Keratinocyte (primary cell): ENCODE measurements at regions not wholly inside any gene's neighbourhood (a gene's known extent, or its start where the extent isn't known, plus 50 kb on each side); places are given as distances from the start of the nearest gene placed in this dataset.

Source experiments
- DNase-seq: peaks from one replicate; pipeline ENCODE4 v3.0.0-alpha.2; 2011; ENCODE audit warnings: low read depth, missing footprints, low spot score
- FAIRE-seq: peaks from 2 replicates; lab custom pipeline; 2011; peaks lifted over from hg19 to GRCh38; lab: Jason Lieb, UNC
- H2AFZ ChIP-seq: 2 replicates; pipeline ENCODE4 v1.6.0; 2012; ENCODE audit warnings: low read length, control low read depth, inconsistent platforms; ENCODE audit not compliant: control insufficient read depth
- H3K27ac ChIP-seq: 2 replicates; pipeline ENCODE4 v1.5.1; 2011; ENCODE audit warnings: low read length; ENCODE audit not compliant: control insufficient read depth, insufficient read depth
- H3K27me3 ChIP-seq: 3 replicates; pipeline ENCODE4 v1.6.0; 2011; ENCODE audit warnings: low read length; ENCODE audit not compliant: control insufficient read depth, insufficient read depth; ENCODE audit errors: extremely low read depth
- H3K36me3 ChIP-seq, 2 experiments: 2 replicates in 1 of 2; 3 replicates in 1 of 2; pipeline ENCODE4 v1.5.1; 2011; ENCODE audit warnings: low read length in 2 of 2, mild to moderate bottlenecking in 1 of 2; ENCODE audit not compliant: control insufficient read depth in 2 of 2, insufficient read depth in 2 of 2; ENCODE audit errors: extremely low read depth in 1 of 2
- H3K4me1 ChIP-seq: 3 replicates; pipeline ENCODE4 v1.5.1; 2011; ENCODE audit warnings: low read length; ENCODE audit not compliant: control insufficient read depth, insufficient read depth; ENCODE audit errors: extremely low read depth
- H3K4me2 ChIP-seq: 3 replicates; pipeline ENCODE4 v1.6.0; 2011; ENCODE audit warnings: low read depth, low read length; ENCODE audit not compliant: control insufficient read depth, insufficient read depth; ENCODE audit errors: extremely low read depth
- H3K4me3 ChIP-seq, 3 experiments: fragments of 200-600 bp in 1 of 3; sonication (generic) in 1 of 3; 2 replicates in 2 of 3; 3 replicates in 1 of 3; pipeline ENCODE4 v1.5.1; 2011 to 2016; ENCODE audit warnings: low read length in 3 of 3, mild to moderate bottlenecking in 3 of 3, control low read depth in 2 of 3, inconsistent platforms in 1 of 3, low read depth in 1 of 3, mixed read lengths in 1 of 3, mixed run types in 1 of 3, moderate library complexity in 1 of 3; ENCODE audit not compliant: control insufficient read depth in 2 of 3, insufficient read depth in 2 of 3; ENCODE audit errors: extremely low read depth in 1 of 3
- H3K79me2 ChIP-seq: 2 replicates; pipeline ENCODE4 v1.6.0; 2012; ENCODE audit warnings: low read length; ENCODE audit not compliant: control insufficient read depth, insufficient read depth
- H3K9ac ChIP-seq: 3 replicates; pipeline ENCODE4 v1.6.0; 2011; ENCODE audit warnings: low read length; ENCODE audit not compliant: control insufficient read depth, insufficient read depth; ENCODE audit errors: extremely low read depth
- H3K9me1 ChIP-seq: 3 replicates; pipeline ENCODE4 v1.6.0; 2011; ENCODE audit warnings: low read length; ENCODE audit not compliant: control insufficient read depth, insufficient read depth; ENCODE audit errors: extremely low read depth
- H3K9me3 ChIP-seq: 2 replicates; pipeline ENCODE4 v1.5.1; 2012; ENCODE audit warnings: low read depth, low read length; ENCODE audit not compliant: control insufficient read depth
- H4K20me1 ChIP-seq: 3 replicates; pipeline ENCODE4 v1.6.0; 2011; ENCODE audit warnings: low read length; ENCODE audit not compliant: control insufficient read depth, insufficient read depth; ENCODE audit errors: extremely low read depth
- EZH2 ChIP-seq: IDR thresholded peaks from one replicate; pipeline ENCODE4 v1.6.1; 2012; ENCODE audit warnings: inconsistent platforms, mild to moderate bottlenecking, low read length, moderate library complexity
- dilution Hi-C: fragments of 300-500 bp; cut with MboI; formaldehyde crosslinking; loops from one replicate; pipeline ENCODE4 v1.7.0; 2020; ENCODE audit warnings: low sequenced_read_pairs; ENCODE audit not compliant: extremely low pct_ligation_motif_present
- TF ChIP-seq, protein P1 (sequence below), 3 experiments: IDR thresholded peaks in 1 of 3; conservative IDR thresholded peaks in 1 of 3; optimal IDR thresholded peaks in 1 of 3; 2 replicates in 2 of 3; 3 replicates in 1 of 3; pipeline versions ENCODE3 to v1.5.1; 2011; ENCODE audit warnings: low read length in 3 of 3, mild to moderate bottlenecking in 3 of 3, moderate library complexity in 2 of 3, control low read depth in 1 of 3, inconsistent platforms in 1 of 3; ENCODE audit not compliant: insufficient read depth in 2 of 3; ENCODE audit errors: extremely low read depth in 1 of 3

DNA sequence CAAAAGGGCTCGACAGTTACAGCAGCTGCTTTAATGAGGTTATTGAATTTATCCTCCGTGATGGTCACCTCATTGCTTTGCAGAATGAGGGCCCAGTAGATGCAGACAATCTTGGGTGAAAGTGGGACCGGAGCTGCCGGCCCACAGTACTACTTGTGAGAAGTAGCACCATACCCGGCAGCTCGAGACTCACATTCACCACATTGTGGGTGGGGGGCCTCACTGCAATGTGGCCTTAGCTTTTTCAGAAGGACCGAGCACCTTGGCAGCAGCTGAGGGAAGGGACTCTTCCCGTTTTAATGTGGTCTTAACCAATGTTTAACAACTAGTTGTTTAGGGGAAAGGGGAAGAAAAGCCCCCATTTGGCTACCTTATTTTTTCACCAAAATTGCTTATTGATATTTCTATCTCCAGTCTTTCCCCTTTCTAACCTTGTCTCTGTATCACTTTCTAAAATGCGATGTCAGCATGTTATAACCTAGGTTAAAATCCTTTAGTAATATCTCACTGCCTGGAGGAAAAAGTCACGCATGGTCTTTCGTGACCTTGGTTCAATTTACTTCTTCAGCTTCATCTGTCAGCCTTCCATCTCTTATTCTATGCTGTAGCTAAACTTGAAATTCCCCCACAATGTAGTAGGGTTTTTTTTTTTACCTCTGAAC is 87.4 kb upstream of the PHYHIPL start:
- no peaks in the 10 kb centered on the region for H4K20me1 ChIP-seq
- no peaks in the 10 kb centered on the region for H3K27me3 ChIP-seq
- dilution Hi-C loops: no loop called here
- H3K9ac ChIP-seq: no peak overlapping the region
- no peak overlapping the region for H2AFZ ChIP-seq
- no peak for FAIRE-seq
- no peak overlapping the region for H3K4me2 ChIP-seq
- H3K9me1 ChIP-seq: no peaks in the 10 kb centered on the region
- no peaks in the 10 kb centered on the region for H3K4me1 ChIP-seq
- no peaks in the 10 kb centered on the region for H3K79me2 ChIP-seq
- no peaks in the 10 kb centered on the region for H3K9me3 ChIP-seq
- TF ChIP-seq, protein P1, sequence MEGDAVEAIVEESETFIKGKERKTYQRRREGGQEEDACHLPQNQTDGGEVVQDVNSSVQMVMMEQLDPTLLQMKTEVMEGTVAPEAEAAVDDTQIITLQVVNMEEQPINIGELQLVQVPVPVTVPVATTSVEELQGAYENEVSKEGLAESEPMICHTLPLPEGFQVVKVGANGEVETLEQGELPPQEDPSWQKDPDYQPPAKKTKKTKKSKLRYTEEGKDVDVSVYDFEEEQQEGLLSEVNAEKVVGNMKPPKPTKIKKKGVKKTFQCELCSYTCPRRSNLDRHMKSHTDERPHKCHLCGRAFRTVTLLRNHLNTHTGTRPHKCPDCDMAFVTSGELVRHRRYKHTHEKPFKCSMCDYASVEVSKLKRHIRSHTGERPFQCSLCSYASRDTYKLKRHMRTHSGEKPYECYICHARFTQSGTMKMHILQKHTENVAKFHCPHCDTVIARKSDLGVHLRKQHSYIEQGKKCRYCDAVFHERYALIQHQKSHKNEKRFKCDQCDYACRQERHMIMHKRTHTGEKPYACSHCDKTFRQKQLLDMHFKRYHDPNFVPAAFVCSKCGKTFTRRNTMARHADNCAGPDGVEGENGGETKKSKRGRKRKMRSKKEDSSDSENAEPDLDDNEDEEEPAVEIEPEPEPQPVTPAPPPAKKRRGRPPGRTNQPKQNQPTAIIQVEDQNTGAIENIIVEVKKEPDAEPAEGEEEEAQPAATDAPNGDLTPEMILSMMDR (optimal IDR thresholded peaks at IDR 0.05 in 1 of 3, IDR thresholded peaks at IDR 0.05 in 1 of 3, conservative IDR thresholded peaks at IDR 0.05 in 1 of 3; ENCODE audit: extremely low read depth in 1 of 3, insufficient read depth in 2 of 3, low read length in 3 of 3): no peak
- TF ChIP-seq EZH2: no peak
- H3K36me3 ChIP-seq: no peaks in the 10 kb centered on the region
- no peak overlapping the region for H3K27ac ChIP-seq
- H3K4me3 ChIP-seq: no peak overlapping the region
- DNase-seq: no peak

DNA sequence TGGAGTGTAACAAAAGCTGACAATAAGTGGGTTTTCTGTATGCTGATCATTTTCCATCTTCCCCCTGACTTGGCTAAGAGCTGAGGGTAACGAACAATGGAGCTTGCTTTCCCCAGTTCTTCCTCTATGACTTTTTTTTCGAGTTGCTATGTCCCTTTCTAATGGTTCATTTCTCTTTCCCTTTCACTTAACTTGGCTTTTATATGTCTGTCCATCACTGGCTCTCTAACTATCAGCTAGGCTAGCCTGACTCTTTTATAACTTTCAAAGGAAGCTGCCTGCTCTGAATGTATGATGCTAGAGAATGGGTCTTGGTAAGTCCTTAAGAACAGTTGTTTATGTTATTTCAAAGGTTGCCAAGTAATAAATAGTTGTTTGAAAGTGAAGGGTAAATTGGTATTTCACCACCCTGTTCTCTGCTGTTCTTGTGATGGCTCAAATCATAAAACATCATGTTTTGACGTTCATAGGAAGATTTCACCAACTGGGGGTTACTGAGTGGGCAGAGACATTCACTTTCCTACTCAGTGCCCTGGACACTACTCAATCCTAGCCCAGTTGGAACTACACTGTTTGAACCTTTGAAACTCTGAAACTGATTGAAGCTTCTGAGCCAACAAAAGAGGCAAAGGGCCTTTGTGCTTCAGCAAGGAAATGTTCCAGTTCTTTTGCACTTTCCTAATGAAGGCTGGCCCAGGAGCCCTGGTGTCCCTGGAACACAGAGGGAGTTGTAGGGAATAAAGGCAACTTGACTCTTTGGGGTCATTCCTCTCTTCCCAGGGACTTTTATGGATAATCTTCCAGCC is 85.4 kb upstream of the PHYHIPL start:
- Histone ChIP-seq H3K9me3 (no peaks in the 10 kb centered on the region), H3K79me2 (no peaks in the 10 kb centered on the region), H3K4me1 (no peaks in the 10 kb centered on the region), H3K9me1 (no peaks in the 10 kb centered on the region), H4K20me1 (no peaks in the 10 kb centered on the region), H3K27ac (no peak overlapping the region), H3K4me2 (no peak overlapping the region), H3K27me3 (no peaks in the 10 kb centered on the region), H3K9ac (no peak overlapping the region), H3K36me3 (no peaks in the 10 kb centered on the region), H3K4me3 (no peak overlapping the region), H2AFZ (no peak overlapping the region)
- DNase-seq: no peak
- dilution Hi-C loops: no loop called here
- no peak for TF ChIP-seq EZH2
- TF ChIP-seq, protein P1 (optimal IDR thresholded peaks at IDR 0.05 in 1 of 3, IDR thresholded peaks at IDR 0.05 in 1 of 3, conservative IDR thresholded peaks at IDR 0.05 in 1 of 3; ENCODE audit: extremely low read depth in 1 of 3, insufficient read depth in 2 of 3, low read length in 3 of 3): no peak
- FAIRE-seq: no peak
